ENCODE measurements at regions not wholly inside any gene's neighbourhood (a gene's known extent, or its start where the extent isn't known, plus 50 kb on each side); places are given as distances from the start of the nearest gene placed in this dataset.

GRCh38 chr15:55124616-55125015, 72.1 kb downstream of the RSL24D1 start:
- no peak for TF ChIP-seq RFX5 (IDR thresholded peaks at IDR 0.05; ENCODE audit: low read length)
- TF ChIP-seq YY1 (IDR thresholded peaks at IDR 0.05; ENCODE audit: low read depth) = no peak
- TF ChIP-seq USF2 (IDR thresholded peaks at IDR 0.05; ENCODE audit: borderline replicate concordance, low read depth, low read length) = no peak
- TF ChIP-seq MXI1 (IDR thresholded peaks at IDR 0.05; ENCODE audit: low read depth, low read length) = no peak
- TF ChIP-seq CTCF (IDR thresholded peaks at IDR 0.05) = no peak
- TF ChIP-seq POLR2AphosphoS5 (IDR thresholded peaks at IDR 0.05; ENCODE audit: low read depth, low read length) = no peak
- TF ChIP-seq SIN3A (IDR thresholded peaks at IDR 0.05; ENCODE audit: borderline replicate concordance, low read depth, low read length) = no peak
- no peak for TF ChIP-seq FOXM1 (IDR thresholded peaks at IDR 0.05; ENCODE audit: low read depth)
